ENCODE measurements at regions not wholly inside any gene's neighbourhood (a gene's known extent, or its start where the extent isn't known, plus 50 kb on each side); places are given as distances from the start of the nearest gene placed in this dataset.

DNA sequence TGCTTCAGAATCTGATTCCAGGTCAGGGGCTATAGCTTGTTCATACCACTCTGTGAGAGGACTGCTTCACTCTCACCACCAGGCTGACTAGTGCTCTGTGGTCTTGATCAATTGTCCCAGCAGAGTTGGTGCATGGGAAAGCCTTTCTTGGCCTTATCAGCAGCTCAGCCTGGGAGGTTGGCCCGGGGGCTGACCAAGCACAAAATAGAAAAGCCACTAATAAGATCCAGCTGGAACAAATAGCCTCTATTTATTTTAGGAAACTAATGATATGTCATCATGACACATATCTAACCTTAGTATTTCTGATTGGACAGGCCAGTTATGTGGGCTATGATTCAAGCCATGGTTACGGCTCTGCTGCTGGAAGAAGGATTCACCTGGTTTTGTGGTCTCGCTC is 134.2 kb downstream of the GDAP2 start:
- intact Hi-C loops (cut with DNase I; ENCODE audit: low total_unique reads): no loop called here
- WGBS, 2 donors (ENCODE audit: low coverage in 1 of 2): 70 to 86% methylated on average over 2 to 3 of the region's 3 CpGs
- TF ChIP-seq POLR2AphosphoS5 (IDR thresholded peaks at IDR 0.05) (no peak), EP300 (IDR thresholded peaks at IDR 0.05; ENCODE audit: low read depth) (no peak), POLR2A (IDR thresholded peaks at IDR 0.05) (no peak)
- TF ChIP-seq, protein P1, sequence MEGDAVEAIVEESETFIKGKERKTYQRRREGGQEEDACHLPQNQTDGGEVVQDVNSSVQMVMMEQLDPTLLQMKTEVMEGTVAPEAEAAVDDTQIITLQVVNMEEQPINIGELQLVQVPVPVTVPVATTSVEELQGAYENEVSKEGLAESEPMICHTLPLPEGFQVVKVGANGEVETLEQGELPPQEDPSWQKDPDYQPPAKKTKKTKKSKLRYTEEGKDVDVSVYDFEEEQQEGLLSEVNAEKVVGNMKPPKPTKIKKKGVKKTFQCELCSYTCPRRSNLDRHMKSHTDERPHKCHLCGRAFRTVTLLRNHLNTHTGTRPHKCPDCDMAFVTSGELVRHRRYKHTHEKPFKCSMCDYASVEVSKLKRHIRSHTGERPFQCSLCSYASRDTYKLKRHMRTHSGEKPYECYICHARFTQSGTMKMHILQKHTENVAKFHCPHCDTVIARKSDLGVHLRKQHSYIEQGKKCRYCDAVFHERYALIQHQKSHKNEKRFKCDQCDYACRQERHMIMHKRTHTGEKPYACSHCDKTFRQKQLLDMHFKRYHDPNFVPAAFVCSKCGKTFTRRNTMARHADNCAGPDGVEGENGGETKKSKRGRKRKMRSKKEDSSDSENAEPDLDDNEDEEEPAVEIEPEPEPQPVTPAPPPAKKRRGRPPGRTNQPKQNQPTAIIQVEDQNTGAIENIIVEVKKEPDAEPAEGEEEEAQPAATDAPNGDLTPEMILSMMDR (IDR thresholded peaks at IDR 0.05): no peak
- H3K36me3 ChIP-seq: no peaks in the 10 kb centered on the region
- in situ Hi-C loops (cut with MboI; ENCODE audit: low pct_ligation_motif_present in 1 of 4, low pct_unique_long_range_greater_than_20kb in 1 of 4, low sequenced_read_pairs in 3 of 4): no loop called here
- no peaks in the 10 kb centered on the region for H3K4me1 ChIP-seq
- no peaks in the 10 kb centered on the region for H3K27me3 ChIP-seq
- no peak for DNase-seq
- no peak overlapping the region for H3K27ac ChIP-seq
- H3K4me3 ChIP-seq: no peak overlapping the region
- no peaks in the 10 kb centered on the region for H3K9me3 ChIP-seq

DNA sequence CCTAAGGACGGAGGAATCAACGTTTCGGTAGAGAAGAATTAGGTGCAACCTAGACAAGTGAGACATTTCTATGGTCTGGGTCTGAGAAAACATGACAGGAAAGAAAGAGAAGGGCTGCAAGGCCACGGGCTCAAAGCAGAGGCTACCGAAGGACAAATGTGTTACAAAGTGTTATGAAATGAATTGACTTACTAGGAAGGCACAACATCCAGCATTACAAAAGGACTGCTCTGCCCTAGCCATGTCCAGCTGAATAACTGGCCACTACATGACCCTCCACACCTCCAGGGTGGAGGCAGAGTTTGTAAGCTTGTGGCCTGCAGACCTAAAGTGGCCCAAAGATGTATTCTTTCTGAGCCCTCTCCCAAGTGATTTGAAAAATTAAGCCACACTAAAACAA is 133.6 kb downstream of the GDAP2 start:
- H3K9me3 ChIP-seq: no peaks in the 10 kb centered on the region

DNA sequence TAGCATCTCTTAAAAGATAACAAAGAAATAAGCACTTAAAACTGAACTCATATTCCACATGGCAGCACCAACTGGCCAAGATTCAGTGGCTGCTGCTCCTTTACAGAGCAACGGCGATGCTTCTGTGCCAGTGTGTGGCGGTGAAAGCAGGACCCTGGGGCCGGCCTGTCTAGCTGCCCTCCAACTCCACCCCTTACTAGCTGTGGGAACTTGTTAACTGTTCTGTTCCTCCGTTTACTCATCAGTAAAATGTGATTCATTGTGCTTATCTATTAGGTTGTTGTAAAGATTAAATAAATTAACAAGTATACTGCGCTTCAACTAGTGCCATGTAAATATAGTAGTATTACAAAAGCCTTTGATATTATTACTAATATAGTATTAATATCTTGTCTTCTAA is 133.2 kb downstream of the GDAP2 start:
- in situ Hi-C loops (cut with MboI; ENCODE audit: low pct_ligation_motif_present in 1 of 4, low pct_unique_long_range_greater_than_20kb in 1 of 4, low sequenced_read_pairs in 3 of 4) (no loop called here), intact Hi-C loops (cut with DNase I; ENCODE audit: low total_unique reads) (no loop called here)
- no peaks in the 10 kb centered on the region for H3K9me3 ChIP-seq
- H3K27ac ChIP-seq: no peak overlapping the region
- no peak for DNase-seq
- H3K36me3 ChIP-seq: no peaks in the 10 kb centered on the region
- H3K4me1 ChIP-seq: peaks cover 0 to under 1% (median 0%) of the 10 kb centered on the region in 4 donors
- H3K4me3 ChIP-seq: no peak overlapping the region
- 86% methylated on average over 5 to 6 of the region's 6 CpGs for WGBS, 2 donors (ENCODE audit: low coverage in 1 of 2)
- TF ChIP-seq, protein P1 (IDR thresholded peaks at IDR 0.05): no peak
- TF ChIP-seq EP300 (IDR thresholded peaks at IDR 0.05; ENCODE audit: low read depth) (no peak), POLR2A (IDR thresholded peaks at IDR 0.05) (no peak), POLR2AphosphoS5 (IDR thresholded peaks at IDR 0.05) (no peak)
- no peaks in the 10 kb centered on the region for H3K27me3 ChIP-seq

More for the DNA sequence above, 133.6 kb downstream of the GDAP2 start:
- H3K4me1 ChIP-seq: no peaks in the 10 kb centered on the region
- H3K36me3 ChIP-seq: no peaks in the 10 kb centered on the region
- intact Hi-C loops (cut with DNase I; ENCODE audit: low total_unique reads) (no loop called here), in situ Hi-C loops (cut with MboI; ENCODE audit: low pct_ligation_motif_present in 1 of 4, low pct_unique_long_range_greater_than_20kb in 1 of 4, low sequenced_read_pairs in 3 of 4) (no loop called here)
- no peak overlapping the region for H3K4me3 ChIP-seq
- DNase-seq: no peak
- H3K27me3 ChIP-seq: no peaks in the 10 kb centered on the region
- TF ChIP-seq EP300 (IDR thresholded peaks at IDR 0.05; ENCODE audit: low read depth) (no peak), POLR2A (IDR thresholded peaks at IDR 0.05) (no peak), POLR2AphosphoS5 (IDR thresholded peaks at IDR 0.05) (no peak)
- TF ChIP-seq, protein P1 (IDR thresholded peaks at IDR 0.05): no peak
- WGBS, 2 donors (ENCODE audit: low coverage in 1 of 2): 89 to 95% methylated on average over 4 to 5 of the region's 5 CpGs
- H3K27ac ChIP-seq: no peak overlapping the region

DNA sequence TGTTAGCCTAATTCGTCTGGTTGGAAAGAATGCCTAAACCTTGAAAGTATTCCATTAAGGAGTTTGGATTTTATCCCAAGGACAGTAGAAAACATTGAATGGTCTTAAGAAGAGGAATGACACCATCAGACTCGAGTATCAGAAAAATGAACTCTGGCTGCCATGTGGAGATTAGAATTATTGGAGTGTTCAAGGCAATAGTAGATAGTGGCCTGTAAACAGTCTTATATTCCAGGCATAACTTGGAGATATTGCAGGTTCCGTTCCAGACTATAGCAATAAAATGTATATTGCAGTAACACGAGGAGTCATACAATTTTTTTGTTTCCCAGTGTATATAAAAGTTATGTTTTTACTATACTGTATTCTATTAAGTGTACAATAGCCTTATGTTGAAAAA is 130.9 kb downstream of the GDAP2 start:
- H3K27me3 ChIP-seq: no peaks in the 10 kb centered on the region
- DNase-seq: no peak
- 52 to 54% methylated on average over 2 to 4 of the region's 4 CpGs for WGBS, 2 donors (ENCODE audit: low coverage in 1 of 2)

More for the DNA sequence above, 130.9 kb downstream of the GDAP2 start:
- H3K4me3 ChIP-seq: no peak overlapping the region
- H3K4me1 ChIP-seq: peaks cover 0 to 15% (median 3%) of the 10 kb centered on the region in 4 donors
- no peaks in the 10 kb centered on the region for H3K9me3 ChIP-seq
- intact Hi-C loops (cut with DNase I; ENCODE audit: low total_unique reads): no loop called here
- no peaks in the 10 kb centered on the region for H3K36me3 ChIP-seq
- TF ChIP-seq POLR2AphosphoS5 (IDR thresholded peaks at IDR 0.05): no peak
- no peak for TF ChIP-seq EP300 (IDR thresholded peaks at IDR 0.05; ENCODE audit: low read depth)
- TF ChIP-seq, protein P1 (IDR thresholded peaks at IDR 0.05): no peak
- in situ Hi-C loops (cut with MboI; ENCODE audit: low pct_ligation_motif_present in 1 of 4, low pct_unique_long_range_greater_than_20kb in 1 of 4, low sequenced_read_pairs in 3 of 4): no loop called here
- H3K27ac ChIP-seq: no peak overlapping the region

Measured in transverse colon (tissue), 4 donors.